Kasumi-1 (cell line): ENCODE measurements at regions not wholly inside any gene's neighbourhood (a gene's known extent, or its start where the extent isn't known, plus 50 kb on each side); places are given as distances from the start of the nearest gene placed in this dataset.
"Not testable (repeated sequence)": the region's sequence is repeated elsewhere in the genome, so short reads cannot be mapped to it uniquely, and the experiment has no call there.

Experiments
- DNase-seq, 2 experiments: peaks; one replicate each; lab custom pipeline; 2025; lab: John Stamatoyannopoulos, UW

DNA sequence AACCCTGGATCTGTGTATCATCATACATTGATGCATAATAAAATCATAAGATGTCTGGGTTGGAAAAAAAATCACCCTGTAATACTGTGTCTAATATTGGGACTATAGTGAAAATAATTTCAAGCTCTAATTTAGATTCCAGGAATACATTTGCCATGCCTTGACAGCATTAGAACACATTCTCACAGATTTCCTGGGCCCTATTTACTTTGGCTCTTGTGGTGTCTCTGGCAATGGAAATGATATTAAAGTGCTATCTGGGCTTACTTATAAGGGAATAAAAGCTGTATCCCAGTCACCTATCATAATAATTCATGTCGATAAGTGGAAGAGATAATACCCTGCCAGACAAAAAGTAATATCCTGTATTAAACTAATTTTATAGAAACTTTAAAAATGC lies 472.0 kb downstream of the ZPLD1 start:
- no peak for DNase-seq

DNA sequence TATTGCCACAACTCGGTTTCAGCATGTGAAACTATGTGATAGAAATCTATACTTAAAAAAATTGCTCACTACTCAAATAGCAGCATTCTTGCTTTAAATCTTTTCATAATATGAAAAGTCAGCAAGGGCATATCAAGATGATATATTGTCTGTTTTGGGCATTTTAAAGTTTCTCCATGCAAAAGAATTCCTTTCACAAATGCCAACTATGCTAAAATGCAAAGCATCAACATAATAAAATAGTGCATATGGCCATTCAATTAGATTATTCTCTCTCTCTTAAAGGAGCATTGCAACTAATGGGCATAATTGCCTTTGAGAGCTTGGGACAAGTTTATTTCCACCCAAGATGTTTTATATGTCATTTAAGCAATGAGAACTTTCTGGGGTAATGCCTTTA lies 475.1 kb downstream of the ZPLD1 start:
- DNase-seq, result no peak

DNA sequence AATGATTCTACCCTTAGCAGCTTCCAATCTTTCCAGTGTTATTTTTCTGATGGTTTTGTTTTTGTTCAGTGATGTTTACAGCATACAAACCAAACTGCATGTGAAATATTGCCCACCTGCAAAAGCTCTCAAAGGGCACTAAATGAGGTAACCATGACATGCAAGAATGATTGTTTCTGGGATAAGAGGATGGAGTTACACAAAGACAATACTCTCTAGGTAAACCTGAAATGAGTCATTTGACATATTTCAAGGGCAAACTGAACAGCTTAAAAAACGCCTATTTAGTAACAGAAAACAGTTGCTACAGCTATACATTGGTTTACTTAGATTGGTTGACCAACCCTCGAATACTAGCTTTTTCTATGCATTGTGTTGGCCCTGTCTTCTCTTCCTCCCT lies 481.7 kb downstream of the ZPLD1 start:
- no peak for DNase-seq

DNA sequence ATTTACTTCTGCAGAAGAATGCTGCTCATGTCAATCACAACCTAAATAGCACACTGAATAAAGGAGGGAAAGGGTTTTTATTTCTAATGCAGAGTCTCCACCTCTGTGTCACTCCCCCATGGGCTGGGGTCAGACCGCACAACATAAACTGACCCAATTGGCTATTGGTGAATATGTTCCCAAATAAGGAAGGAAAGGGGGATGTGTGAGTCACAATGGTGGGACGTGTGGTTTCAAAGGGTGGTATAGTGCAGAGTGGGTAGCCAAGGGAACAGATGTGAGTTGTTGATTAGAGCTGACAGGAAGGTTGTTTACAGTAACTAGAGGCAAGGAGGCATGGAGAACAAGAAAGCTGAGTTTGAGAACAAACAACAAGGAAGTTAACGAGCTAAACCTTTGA lies 491.8 kb downstream of the ZPLD1 start:
- peak; percentile 71 to 76 for DNase-seq

DNA sequence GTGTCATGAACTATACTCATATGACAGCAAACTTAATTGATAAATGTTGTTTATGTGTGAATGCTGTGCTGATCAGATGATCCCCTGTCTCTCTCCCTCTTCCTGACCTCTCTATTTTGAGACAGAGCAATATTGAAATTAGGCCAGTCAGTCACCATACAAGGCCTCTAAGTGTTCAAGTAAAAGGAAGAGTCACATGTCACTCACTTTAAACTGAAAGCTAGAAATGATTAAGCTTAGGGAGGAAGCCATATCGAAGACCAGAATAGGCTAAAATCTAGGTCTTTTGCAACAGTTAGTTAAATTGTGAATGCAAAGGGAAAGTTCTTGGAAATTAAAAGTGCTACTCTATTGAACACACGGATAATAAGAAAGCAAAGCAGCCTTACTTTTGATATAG lies 498.6 kb downstream of the ZPLD1 start:
- DNase-seq, result no peak

DNA sequence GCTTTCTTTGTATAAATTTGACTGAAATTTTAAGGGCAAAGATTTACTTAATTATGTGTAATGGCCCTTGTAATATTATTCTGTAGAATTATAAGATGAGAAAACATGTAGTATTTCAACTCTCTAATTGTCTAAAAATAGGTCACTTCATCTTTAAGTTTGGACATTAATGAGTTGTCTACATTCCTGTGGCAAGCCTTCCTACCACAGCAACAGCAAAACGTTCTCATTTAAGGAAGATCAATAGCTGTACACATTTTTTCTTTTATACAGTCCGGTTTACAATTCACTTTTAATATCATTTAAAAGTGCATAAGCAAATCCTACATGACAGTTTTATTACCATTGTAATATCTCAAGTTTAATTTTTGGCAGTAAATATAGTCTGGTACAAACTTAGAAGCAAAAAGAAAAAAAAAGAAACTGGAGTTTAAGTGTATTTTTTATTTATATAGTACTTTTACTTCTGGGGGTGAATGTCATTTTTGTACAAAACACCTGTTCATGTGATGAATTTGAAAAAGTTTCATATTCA lies 501.8 kb downstream of the ZPLD1 start:
- DNase-seq, result no peak

DNA sequence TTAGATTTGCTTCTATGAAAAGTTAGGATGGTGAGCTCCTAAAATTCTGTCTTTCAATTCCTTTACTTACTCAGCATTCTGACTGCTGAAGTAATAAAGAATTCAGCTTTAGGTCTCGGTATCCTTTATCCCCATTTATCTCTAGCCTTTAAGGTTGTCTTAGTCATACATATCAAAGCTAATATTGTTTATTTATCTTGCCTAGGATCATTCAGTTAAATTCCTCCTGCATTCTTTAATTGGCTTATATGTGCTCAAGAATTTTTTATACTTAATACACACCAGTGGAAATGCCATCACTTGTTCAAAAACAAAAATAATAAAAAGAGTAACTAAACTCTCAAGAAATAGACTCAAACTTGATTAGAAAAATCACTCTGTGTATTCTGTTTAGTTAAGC lies 507.0 kb downstream of the ZPLD1 start:
- no peak for DNase-seq

DNA sequence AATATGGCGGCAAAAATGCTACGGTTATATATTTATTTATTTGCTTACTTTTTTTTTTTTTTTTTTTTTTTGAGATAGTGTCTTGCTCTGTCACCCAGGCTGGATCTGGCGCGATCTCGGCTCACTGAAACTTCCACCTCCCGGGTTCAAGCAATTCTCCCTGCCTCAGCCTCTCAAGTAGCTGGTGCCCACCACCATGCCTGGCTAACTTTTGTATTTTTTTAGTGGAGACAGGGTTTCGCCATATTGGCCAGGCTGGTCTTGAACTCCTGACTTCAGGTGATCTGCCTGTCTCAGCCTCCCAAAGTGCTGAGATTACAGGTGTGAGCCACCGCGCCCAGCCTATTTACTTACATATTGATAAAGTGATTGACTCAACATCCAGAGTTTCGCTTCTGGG lies 511.6 kb downstream of the ZPLD1 start:
- DNase-seq, result not testable (repeated sequence)

DNA sequence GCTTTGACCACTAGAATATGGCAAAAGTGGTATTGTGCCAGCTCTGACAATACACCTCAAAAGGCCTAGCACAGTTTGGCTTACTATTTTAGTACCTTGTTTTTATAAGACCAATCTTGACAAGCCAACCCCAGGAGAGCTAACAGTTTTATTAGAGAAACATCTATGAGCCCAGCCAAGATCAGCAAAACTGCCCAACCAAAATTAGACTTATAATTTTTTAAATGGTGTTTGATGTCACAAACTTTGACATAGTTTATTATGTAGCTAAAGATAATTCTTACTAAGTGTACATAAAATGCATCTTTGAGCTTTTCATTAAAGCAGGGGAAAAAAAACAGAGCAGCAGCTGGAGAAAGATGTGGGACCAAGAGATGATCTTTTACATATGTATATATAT lies 537.5 kb downstream of the ZPLD1 start:
- no peak for DNase-seq

DNA sequence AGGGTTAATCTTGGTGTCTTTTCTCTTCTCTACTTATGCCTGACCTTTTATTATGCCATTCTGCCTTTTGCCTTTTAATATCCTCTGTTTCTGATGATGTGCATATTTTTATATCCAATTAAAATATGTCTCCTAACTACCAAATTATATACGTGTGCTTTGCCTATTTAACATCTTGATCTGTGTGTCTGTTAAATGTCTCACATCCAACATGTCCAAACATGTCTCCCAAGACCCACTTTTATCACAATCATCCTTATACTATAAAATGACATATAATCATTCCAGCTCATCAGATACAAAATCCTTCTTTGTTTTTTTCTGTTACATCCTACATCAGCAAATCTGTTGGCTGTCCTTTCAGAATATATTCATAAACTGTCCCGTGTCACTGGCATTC lies 539.5 kb downstream of the ZPLD1 start:
- no peak for DNase-seq

DNA sequence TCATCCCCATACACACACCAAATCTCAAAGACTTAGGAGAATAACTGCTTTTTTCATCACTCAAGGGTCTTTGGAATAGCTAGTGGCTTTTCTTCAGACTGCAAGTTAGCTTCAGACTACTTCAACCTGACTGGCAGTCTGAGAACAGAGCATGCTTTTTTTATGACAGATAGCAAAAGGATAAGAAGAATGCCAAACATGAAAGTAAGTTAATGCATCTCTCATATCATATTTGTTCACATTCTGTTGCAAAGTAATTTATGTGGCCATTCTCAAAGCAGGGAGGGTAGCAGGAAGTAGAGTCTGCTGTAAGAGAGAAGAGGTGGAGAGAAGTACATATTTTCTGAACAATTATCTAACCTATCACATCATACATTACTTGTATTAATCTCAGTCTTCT lies 544.4 kb downstream of the ZPLD1 start:
- no peak for DNase-seq

DNA sequence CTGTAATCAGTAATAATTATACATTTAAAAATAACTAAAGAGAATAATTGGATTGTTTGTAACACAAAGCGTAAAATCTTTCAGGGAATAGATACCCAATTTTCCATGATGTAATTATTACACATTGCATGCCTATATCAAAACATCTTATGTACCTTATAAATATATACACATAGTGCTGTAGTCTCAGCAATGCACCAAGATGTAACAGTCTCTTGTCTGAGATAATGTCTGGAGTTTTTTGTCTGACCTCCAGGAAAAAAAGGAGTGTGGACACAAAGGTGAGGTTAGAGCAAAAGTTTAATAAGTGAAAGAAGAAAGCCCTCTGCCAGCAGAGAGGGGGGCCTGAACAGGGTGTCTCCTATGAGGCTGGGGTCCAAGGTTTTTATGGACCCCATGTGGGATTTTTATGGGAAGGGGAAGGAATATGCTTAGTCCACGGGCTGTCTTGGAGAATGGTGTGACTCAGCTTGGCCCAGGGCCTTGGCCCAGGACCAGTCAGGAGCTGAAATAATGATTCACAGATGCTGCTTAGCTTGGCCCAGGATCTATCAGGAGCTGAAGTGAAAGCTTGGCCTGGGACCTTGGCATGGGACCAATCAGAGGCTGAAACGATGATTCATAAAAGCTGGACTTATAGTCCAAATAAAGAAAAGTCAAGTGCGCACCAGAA lies 545.0 kb downstream of the ZPLD1 start:
- no peak for DNase-seq

DNA sequence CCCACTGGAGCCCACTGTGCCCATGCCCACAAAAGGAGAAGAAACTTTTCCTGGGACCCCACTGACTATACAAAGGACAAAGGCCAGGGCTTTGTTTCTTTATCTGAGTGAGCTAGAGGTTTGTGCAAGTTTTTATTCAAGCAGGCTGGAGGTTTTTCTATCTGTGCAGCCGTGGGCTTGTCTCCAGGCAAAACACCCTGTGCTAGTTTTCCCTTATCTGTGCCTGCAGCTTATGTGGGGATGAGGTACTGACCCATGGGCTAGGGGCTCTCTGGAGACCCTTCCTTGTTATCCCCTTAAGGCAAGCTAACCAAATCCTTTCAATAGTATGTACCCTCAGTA lies 545.5 kb downstream of the ZPLD1 start:
- DNase-seq, result no peak

DNA sequence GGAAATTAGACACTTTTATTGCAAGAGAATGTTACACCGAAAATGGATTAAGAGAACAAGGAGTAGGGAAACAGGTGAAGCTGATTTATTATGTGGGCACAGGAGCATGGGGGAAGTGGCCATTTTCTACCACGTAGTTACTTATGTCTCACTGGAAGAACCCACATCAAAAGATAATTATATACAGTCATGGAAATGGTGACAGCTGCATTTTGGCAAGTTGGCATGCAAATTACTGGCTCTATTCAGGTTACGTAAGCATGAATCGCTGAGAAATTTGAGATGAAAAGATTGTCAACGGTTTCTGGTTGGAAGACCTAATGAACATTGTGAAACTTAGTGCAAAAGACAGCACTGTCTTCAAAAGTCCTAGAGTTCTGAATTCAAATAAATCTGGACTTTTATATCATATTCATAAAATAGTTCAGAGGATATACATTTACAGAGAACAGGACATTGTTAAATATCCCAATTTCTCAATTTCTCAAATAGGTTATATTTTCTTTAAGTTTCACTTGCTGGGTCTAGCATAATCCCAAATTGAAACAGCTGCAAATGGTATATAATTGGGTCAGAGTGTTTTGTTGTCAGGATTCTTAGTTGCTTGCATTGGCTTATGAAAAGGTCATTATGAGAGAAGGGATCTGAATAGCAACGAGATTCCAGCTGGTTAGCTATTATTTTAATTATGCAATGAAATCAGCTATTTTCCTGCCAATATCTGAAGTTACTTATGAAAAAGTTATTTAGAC lies 567.8 kb downstream of the ZPLD1 start:
- DNase-seq, result no peak

DNA sequence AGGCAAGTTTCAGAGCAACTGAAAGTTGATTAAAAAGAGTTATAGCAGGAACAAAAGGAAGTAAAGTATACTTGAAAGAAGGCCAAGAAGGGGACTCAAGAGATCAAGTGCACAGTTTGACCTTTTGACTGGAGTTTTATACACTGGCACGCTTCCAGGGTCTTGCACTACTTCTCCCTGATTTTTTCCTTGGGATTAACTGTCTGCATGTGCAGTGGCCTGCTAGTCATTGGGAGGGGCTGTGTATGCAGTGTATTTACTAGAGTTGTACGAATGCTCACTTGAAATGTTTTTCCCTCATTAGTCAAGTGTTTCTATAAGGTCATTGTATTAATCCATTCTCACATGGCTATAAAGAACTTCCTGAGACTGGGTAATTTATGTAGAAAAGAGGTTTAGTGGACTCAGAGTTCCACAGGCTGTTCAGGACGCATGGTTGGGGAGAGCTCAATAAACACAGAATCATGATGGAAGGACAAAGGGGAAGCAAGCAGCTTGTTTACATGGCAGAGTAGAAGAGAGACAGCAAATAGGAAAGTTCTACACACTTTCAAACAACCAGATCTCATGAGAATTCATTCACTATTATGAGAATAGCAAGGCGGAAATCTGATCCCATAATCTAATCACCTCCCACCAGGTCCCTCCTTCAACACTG lies 571.8 kb downstream of the ZPLD1 start:
- DNase-seq, result no peak

DNA sequence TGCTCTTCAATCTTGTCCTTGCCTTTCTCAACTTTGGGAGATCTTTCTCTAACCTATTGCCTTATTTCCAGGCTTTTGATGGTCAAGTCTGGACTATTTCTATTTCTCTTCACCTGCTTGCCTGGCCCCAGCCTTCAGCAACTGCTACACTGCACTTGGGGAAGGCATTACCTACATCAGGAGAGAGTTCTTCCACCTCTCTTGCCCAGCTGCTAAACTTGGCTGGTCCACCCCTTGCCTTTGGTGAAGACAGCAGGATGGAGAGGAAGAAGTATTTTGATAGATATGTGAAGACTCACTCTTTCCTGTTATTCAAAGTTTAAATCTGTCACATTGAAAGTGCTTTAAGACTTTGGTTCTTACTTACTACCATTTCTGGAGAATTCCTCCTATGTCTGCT lies 574.8 kb downstream of the ZPLD1 start:
- no peak for DNase-seq

DNA sequence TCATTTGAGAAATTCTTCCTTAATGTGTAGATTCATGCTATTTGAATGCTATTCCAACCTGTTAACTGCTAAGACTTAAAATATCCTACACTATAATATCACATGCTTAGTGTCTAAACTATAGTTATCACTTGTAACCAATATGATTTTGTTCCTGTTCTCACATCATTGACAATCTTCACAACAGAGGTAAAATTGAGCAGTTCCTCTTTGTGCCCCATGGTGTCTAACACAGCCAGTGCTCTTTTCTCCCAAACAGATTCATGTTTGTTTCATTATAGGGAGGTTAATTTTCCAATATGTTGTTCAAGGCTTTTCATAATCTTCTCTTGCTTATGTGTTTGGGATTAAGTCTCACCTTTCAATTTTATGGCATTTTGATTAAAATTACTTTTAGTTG lies 591.1 kb downstream of the ZPLD1 start:
- DNase-seq, result peak in 1 of 2 experiments; percentile 11

DNA sequence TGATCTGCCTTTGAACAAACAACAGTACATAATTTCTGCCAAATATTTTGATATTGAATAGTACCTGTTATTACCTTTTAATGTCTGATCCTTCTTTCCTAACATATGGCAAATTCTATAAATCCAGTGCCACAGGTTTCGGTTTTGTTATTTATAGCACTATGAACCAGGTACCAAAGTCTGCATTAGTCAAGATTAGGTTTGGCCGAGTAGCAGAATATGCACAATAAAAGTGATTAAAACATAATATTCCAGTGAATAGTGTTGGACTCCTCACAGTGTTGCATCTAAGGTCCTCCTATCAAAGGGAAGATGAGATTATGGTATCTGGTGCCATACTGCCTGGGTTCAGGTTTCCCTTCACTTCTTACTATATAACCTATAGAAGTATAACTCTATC lies 599.0 kb downstream of the ZPLD1 start:
- DNase-seq, result no peak

DNA sequence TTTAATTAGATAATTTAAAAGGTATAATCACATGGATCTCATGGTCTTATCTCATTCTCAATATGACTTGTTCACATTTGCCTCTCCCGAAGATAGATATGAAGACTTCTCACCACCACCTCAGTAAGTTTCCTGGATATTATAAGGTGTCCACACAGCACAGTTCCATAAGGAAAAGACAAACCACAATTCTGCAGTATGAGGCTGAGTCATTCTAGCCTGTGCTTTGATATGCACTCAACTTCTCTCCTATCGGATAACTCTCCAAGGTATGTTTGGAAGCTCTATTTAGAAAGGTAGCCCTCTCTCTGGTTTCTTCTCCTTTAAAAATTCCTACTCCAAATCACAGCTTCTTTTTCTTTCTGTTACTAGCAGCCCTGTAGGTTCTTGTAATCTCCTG lies 612.8 kb downstream of the ZPLD1 start:
- DNase-seq, result no peak

DNA sequence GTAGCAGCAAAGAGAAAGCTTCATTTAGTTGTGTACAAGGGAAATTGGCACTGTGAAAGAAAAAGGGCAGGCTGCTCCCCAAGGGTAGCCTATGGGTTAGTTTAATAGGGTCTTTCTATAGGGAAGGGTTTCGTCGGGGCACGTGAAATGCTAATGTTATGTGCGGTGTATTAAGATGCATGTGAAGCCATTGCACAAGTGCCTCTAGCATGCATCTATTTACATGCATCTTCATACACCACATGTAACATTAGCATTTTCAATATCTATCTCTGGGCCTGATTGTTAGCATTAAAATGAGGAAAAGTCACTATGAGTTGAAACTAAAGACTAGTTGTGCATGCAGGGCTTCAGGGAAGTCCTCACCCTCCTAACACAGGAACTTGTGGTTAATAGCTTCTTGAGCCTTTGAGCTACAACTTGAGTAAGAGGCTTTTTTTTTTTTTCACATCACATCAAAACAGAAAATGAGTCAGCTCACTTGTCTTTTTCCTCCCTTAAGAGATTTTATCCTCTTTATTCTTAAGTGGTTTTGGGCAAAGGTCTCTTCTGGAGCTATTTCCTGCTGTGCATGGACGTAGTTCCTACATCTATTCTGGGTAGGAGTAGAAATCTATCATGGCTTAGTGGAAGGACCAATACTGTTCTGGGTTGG lies 613.4 kb downstream of the ZPLD1 start:
- DNase-seq, result peak; percentile 85 to 87

DNA sequence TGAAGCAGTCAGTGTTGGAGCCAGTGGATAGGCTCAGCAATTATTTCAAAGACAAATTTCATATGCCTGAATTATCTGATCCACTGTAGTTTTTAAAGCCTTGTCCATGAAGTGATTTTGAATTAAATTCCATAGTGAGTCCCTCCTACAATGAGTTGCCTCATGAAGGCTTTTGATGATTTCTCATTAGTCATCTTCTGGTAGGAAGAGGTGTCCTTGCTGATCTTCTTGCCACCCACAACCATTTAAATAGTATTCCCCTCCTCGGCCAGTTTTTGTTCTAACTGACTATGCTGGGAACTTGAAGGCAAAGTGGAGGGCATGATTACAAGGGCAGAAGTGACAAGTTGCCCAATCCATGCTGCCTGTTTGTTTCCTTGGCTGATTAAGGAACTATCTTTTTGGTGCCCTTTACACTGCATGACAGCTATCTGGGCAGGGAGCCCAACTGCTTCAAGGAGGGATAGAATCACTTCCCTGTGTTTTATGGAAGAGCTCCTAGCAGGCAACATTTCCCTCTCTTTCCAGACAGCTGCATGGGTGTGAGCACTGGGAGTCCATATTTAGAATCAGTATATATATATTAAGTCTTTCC lies 617.5 kb downstream of the ZPLD1 start:
- peak; percentile 62 to 68 for DNase-seq

DNA sequence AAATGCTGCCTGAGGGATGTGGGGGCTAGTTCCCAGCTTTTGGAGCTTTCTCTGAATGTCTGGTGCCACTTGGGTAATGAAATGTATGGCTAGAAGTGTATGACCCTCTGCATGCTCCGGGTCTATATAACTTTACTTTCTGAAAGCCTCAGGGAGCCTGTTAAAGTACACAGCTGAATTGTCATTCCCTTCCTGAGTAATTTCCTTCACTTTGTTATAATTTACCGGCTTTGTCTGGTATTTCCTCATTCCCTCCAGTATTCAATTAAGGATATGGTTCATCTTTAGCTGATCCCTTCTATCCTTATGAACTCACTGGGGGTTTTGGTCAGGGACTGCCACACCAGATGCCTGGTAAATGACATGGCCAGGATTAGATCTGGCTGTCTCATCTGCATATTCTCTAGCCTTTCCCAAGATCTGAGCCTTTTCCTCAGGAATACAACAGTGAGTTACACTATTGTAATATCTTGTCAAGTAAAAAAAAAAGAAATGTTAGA lies 620.3 kb downstream of the ZPLD1 start:
- DNase-seq, result no peak
